ENCODE measurements at regions not wholly inside any gene's neighbourhood (a gene's known extent, or its start where the extent isn't known, plus 50 kb on each side); places are given as distances from the start of the nearest gene placed in this dataset.

DNA sequence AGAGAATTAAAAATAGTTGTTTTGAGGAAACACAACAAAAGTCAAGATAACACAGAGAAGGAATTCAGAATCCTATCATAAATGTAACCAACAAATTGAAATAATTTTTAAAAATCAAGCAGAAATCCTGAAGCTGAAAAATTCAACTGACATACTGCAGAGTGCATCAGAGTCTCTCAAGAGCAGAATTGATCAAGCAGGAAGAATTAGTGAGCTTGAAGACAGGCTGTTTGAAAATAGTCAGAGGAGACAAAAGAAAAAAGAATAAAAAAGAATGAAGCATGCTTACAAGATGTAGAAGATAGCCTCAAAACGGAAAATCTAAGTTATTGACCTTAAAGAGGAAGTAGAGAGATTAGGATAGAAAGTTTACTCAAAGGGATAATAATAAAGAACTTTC is 65.8 kb upstream of the PPP2R5C start:
- Histone ChIP-seq H4K20me1 (ENCODE audit: insufficient read depth) (no peaks in the 10 kb centered on the region), H3K4me2 (no peak overlapping the region), H3K27ac (no peak overlapping the region), H3K4me3 (IDR thresholded peaks at IDR 0.05; ENCODE audit: insufficient read depth, low read depth, low read length) (no peak overlapping the region), H2AFZ (ENCODE audit: low read depth) (no peak overlapping the region), H3K27me3 (ENCODE audit: insufficient read depth, low read depth) (no peaks in the 10 kb centered on the region), H3K4me1 (ENCODE audit: low read depth, poor library complexity, severe bottlenecking) (no peaks in the 10 kb centered on the region), H3K36me3 (ENCODE audit: insufficient read depth) (no peaks in the 10 kb centered on the region), H3K9ac (no peak overlapping the region), H3K79me2 (ENCODE audit: insufficient read depth, low read depth) (no peaks in the 10 kb centered on the region)
- TF ChIP-seq, protein P1, sequence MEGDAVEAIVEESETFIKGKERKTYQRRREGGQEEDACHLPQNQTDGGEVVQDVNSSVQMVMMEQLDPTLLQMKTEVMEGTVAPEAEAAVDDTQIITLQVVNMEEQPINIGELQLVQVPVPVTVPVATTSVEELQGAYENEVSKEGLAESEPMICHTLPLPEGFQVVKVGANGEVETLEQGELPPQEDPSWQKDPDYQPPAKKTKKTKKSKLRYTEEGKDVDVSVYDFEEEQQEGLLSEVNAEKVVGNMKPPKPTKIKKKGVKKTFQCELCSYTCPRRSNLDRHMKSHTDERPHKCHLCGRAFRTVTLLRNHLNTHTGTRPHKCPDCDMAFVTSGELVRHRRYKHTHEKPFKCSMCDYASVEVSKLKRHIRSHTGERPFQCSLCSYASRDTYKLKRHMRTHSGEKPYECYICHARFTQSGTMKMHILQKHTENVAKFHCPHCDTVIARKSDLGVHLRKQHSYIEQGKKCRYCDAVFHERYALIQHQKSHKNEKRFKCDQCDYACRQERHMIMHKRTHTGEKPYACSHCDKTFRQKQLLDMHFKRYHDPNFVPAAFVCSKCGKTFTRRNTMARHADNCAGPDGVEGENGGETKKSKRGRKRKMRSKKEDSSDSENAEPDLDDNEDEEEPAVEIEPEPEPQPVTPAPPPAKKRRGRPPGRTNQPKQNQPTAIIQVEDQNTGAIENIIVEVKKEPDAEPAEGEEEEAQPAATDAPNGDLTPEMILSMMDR (conservative IDR thresholded peaks at IDR 0.05; ENCODE audit: low read depth, low read length): no peak

- H3K4me1 ChIP-seq (ENCODE audit: low read depth, poor library complexity, severe bottlenecking): peaks cover 6% of the 10 kb centered on the region
- no peak overlapping the region for H2AFZ ChIP-seq (ENCODE audit: low read depth)
- H3K36me3 ChIP-seq (ENCODE audit: insufficient read depth): no peaks in the 10 kb centered on the region
- H3K4me2 ChIP-seq: no peak overlapping the region
- H3K27ac ChIP-seq: no peak overlapping the region
- H3K9ac ChIP-seq: no peak overlapping the region
- no peak overlapping the region for H3K4me3 ChIP-seq (IDR thresholded peaks at IDR 0.05; ENCODE audit: insufficient read depth, low read depth, low read length)
- no peaks in the 10 kb centered on the region for H4K20me1 ChIP-seq (ENCODE audit: insufficient read depth)
- TF ChIP-seq, protein P1 (conservative IDR thresholded peaks at IDR 0.05; ENCODE audit: low read depth, low read length): no peak
- no peaks in the 10 kb centered on the region for H3K79me2 ChIP-seq (ENCODE audit: insufficient read depth, low read depth)
- no peaks in the 10 kb centered on the region for H3K27me3 ChIP-seq (ENCODE audit: insufficient read depth, low read depth)
These were observed 57.4 kb upstream of the PPP2R5C start for GRCh38 chr14:101704140-101704539.

DNA sequence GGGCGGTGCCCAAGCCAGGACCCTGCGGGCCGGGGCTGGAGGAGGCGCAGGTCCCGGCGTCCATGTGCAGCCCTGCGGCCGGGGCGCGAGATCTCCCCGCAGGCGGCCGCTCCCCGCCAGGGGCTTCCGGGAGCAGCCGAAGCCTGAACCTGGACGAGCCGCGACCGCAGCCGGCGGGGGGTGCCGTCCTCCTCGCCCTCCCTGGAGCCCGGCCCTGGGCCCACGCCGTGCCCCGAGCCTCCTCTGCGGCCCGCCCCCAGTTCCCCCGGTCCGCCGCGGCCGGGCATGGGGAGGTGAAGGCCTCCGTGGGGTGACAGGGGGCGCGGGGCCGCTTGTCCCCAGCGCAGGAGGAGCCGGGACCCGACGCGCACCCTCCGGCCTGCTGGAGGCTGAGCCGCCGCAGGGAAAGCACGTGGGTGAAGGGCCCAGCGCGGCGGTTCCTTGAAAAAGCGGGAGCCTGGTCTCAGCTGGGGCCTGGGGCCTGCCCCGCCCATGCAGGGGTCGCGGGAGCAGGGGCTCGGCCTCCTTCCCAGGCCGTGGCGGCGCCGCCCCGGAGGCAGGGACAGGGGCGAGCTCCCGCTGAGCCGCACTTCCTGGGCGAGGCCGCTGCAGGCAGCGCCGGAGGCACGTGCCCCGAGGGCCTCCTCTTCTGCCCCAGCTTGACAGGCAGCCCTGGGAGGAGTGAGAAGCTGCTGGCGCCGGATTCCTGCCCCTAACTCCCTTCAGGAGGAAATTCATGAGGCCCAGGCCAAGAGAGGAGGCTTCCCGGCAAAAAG is 55.6 kb upstream of the PPP2R5C start:
- no peak overlapping the region for H2AFZ ChIP-seq (ENCODE audit: low read depth)
- TF ChIP-seq, protein P1 (conservative IDR thresholded peaks at IDR 0.05; ENCODE audit: low read depth, low read length): no peak
- H3K36me3 ChIP-seq (ENCODE audit: insufficient read depth): no peaks in the 10 kb centered on the region
- H3K79me2 ChIP-seq (ENCODE audit: insufficient read depth, low read depth): no peaks in the 10 kb centered on the region
- H3K27me3 ChIP-seq (ENCODE audit: insufficient read depth, low read depth): no peaks in the 10 kb centered on the region
- H3K4me1 ChIP-seq (ENCODE audit: low read depth, poor library complexity, severe bottlenecking): peaks cover 6% of the 10 kb centered on the region
- no peak overlapping the region for H3K9ac ChIP-seq
- no peaks in the 10 kb centered on the region for H4K20me1 ChIP-seq (ENCODE audit: insufficient read depth)
- H3K4me3 ChIP-seq (IDR thresholded peaks at IDR 0.05; ENCODE audit: insufficient read depth, low read depth, low read length): no peak overlapping the region
- H3K27ac ChIP-seq: no peak overlapping the region
- H3K4me2 ChIP-seq: no peak overlapping the region

- Histone ChIP-seq H3K4me3 (IDR thresholded peaks at IDR 0.05; ENCODE audit: insufficient read depth, low read depth, low read length) (no peak overlapping the region), H3K79me2 (ENCODE audit: insufficient read depth, low read depth) (no peaks in the 10 kb centered on the region), H3K4me2 (no peak overlapping the region), H3K27me3 (ENCODE audit: insufficient read depth, low read depth) (no peaks in the 10 kb centered on the region), H3K4me1 (ENCODE audit: low read depth, poor library complexity, severe bottlenecking) (peaks cover 6% of the 10 kb centered on the region), H4K20me1 (ENCODE audit: insufficient read depth) (no peaks in the 10 kb centered on the region), H3K27ac (no peak overlapping the region), H3K36me3 (ENCODE audit: insufficient read depth) (no peaks in the 10 kb centered on the region), H3K9ac (no peak overlapping the region), H2AFZ (ENCODE audit: low read depth) (peak overlapping the region; percentile 93)
- TF ChIP-seq, protein P1 (conservative IDR thresholded peaks at IDR 0.05; ENCODE audit: low read depth, low read length): no peak
These were observed 54.9 kb upstream of the PPP2R5C start for GRCh38 chr14:101706509-101707067.
